ENCODE measurements at regions not wholly inside any gene's neighbourhood (a gene's known extent, or its start where the extent isn't known, plus 50 kb on each side); places are given as distances from the start of the nearest gene placed in this dataset.
A peak's percentile ranks its signal among the peaks of the same experiment; 100 is the strongest.

DNA sequence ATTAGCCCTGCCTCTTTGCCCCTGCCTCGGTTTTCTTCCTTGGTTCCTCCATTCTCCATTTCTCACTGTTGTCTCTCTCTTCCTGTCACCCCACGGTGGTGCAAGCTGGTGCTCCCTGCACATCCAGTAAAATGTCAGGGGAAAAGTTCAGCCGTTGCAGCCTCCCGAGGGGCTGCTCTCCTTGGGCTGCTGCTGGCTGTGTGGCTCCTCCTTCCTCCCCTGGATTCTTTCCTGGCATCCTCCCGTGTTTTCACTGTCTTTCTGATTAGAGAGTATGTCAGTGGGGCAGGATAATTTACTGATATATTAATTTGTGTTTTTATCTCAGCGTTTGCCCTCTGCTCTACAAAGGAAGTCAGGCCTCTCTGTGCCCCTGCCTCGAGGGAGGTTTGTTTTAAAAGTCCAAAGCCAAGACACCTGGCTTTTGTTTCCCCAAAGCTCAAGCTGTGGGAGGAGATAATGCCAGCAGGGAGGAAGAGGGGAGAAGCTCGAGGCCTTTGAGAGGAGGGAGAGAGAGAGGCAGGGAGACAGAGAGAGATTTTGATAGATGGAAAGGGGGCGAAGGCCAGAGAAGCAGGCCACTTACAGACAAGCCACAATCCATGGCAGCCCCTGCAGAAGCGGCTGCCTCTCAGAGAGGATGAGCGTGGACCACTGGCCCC is 150.3 kb upstream of the NR2F2 start (continued):
- TF ChIP-seq, protein P1, sequence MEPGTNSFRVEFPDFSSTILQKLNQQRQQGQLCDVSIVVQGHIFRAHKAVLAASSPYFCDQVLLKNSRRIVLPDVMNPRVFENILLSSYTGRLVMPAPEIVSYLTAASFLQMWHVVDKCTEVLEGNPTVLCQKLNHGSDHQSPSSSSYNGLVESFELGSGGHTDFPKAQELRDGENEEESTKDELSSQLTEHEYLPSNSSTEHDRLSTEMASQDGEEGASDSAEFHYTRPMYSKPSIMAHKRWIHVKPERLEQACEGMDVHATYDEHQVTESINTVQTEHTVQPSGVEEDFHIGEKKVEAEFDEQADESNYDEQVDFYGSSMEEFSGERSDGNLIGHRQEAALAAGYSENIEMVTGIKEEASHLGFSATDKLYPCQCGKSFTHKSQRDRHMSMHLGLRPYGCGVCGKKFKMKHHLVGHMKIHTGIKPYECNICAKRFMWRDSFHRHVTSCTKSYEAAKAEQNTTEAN (CRISPR knock-in tag; IDR thresholded peaks at IDR 0.05): no peak

DNA sequence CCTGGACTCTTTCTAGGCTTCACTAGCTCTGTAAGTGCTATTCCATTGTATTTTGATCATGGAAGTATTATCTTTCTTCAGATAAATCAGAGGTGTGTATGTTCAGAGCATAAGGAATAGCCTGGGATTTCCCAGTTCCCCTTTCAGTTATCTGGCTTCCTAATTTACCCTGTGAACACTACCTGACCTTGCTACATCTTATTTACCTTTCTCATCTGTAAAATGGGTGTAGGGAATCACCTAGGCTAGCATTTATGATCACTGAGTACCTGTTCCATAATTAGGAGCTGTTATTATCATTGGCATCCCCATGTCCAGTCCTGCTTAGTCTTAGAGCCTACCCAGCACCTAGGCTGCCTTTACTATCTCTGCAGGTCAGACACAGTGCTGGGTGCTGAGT is 149.3 kb upstream of the NR2F2 start:
- ChIA-PET POLR2A (no interaction called here), CTCF (no interaction called here)
- ATAC-seq (no peak), DNase-seq (ENCODE audit: low spot score) (no peak)
- H3K9me3 Mint-ChIP-seq: no peaks in the 10 kb centered on the region
- H3K36me3 Mint-ChIP-seq: no peaks in the 10 kb centered on the region
- no peak overlapping the region for H3K4me3 Mint-ChIP-seq
- H3K4me1 Mint-ChIP-seq: peaks cover 53% of the 10 kb centered on the region
- H3K27ac Mint-ChIP-seq: no peak overlapping the region
- H3K27me3 Mint-ChIP-seq (ENCODE audit: low read depth): peaks cover 9% of the 10 kb centered on the region
- TF ChIP-seq, protein P2, sequence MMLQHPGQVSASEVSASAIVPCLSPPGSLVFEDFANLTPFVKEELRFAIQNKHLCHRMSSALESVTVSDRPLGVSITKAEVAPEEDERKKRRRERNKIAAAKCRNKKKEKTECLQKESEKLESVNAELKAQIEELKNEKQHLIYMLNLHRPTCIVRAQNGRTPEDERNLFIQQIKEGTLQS (CRISPR knock-in tag; conservative IDR thresholded peaks at IDR 0.05): no peak

DNA sequence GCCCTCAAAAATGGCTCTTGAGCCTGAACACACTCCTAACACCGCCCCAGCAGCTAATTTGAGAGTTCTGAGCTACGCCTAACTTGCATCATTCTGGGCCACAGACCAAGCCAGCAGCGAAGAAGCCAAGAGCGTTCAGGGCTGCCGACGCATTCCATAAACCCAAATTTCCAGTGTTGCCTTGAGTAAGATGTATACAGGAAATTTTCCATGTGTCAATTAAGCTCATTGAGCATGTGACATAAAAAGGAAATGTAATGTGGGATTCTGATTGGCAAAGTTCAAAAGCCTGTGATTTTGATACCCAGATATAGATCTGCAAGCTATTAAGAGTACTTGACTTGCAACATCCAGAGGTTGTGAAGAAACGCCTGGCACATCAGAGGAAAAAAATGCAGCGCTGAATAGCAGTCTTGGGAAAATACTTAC is 148.6 kb upstream of the NR2F2 start:
- Mint-ChIP-seq H3K4me3 (no peak overlapping the region), H3K9me3 (no peaks in the 10 kb centered on the region), H3K27ac (no peak overlapping the region), H3K4me1 (peaks cover 53% of the 10 kb centered on the region), H3K27me3 (ENCODE audit: low read depth) (peaks cover 9% of the 10 kb centered on the region), H3K36me3 (no peaks in the 10 kb centered on the region)
- DNase-seq (ENCODE audit: low spot score) (no peak), ATAC-seq (no peak)
- no peak for TF ChIP-seq FOXP1 (CRISPR knock-in tag; IDR thresholded peaks at IDR 0.05; ENCODE audit: borderline replicate concordance)
- no peak for TF ChIP-seq RORB (CRISPR knock-in tag; IDR thresholded peaks at IDR 0.05)
- POLR2A ChIA-PET: no interaction called here
- CTCF ChIA-PET: no interaction called here

DNA sequence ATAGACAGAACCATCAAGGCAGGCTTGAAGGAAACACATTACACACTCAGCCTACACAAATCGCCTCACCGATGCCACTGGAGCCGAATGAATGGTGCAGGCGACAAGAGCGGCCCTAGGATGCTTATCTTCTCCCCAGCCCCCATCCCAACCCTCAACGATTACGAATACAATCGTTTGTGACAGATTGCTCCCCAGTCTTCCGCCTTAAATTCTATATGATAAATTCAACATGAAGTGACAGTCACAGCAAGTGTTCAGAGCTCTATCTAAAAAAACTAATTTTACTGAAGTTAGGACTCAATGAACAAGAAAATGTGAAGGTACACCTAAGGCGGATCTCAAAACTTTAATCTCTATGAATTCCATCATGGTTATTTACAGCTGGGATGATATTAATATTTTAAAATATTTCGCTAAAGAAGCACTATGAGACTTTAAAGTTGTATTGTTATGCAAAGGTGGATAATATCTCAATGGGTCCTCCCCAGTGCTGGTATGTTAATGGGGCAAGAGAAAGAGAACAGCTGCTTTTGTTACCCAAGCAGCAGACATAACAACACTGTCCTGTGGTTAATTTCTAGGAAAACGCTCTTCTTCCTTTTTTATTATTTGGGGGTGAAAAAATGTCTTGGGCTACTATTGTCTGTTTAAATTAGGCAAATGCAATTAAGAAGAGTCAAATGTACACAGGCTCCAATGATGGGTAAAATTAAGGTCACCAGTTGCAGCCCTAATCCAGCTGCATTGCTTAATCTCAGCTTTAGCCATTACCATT is 147.6 kb upstream of the NR2F2 start:
- Mint-ChIP-seq H3K9me3 (no peaks in the 10 kb centered on the region), H3K27ac (no peak overlapping the region), H3K27me3 (ENCODE audit: low read depth) (peaks cover 9% of the 10 kb centered on the region), H3K4me3 (no peak overlapping the region), H3K4me1 (peaks cover 53% of the 10 kb centered on the region), H3K36me3 (no peaks in the 10 kb centered on the region)
- TF ChIP-seq KAT7 (CRISPR knock-in tag; IDR thresholded peaks at IDR 0.05; ENCODE audit: borderline replicate concordance) (no peak), TEAD1 (CRISPR knock-in tag; IDR thresholded peaks at IDR 0.05) (no peak), ELF4 (CRISPR knock-in tag; IDR thresholded peaks at IDR 0.05; ENCODE audit: low read depth) (no peak), ZBTB21 (CRISPR knock-in tag; IDR thresholded peaks at IDR 0.05; ENCODE audit: borderline replicate concordance) (no peak)
- TF ChIP-seq, protein P3, sequence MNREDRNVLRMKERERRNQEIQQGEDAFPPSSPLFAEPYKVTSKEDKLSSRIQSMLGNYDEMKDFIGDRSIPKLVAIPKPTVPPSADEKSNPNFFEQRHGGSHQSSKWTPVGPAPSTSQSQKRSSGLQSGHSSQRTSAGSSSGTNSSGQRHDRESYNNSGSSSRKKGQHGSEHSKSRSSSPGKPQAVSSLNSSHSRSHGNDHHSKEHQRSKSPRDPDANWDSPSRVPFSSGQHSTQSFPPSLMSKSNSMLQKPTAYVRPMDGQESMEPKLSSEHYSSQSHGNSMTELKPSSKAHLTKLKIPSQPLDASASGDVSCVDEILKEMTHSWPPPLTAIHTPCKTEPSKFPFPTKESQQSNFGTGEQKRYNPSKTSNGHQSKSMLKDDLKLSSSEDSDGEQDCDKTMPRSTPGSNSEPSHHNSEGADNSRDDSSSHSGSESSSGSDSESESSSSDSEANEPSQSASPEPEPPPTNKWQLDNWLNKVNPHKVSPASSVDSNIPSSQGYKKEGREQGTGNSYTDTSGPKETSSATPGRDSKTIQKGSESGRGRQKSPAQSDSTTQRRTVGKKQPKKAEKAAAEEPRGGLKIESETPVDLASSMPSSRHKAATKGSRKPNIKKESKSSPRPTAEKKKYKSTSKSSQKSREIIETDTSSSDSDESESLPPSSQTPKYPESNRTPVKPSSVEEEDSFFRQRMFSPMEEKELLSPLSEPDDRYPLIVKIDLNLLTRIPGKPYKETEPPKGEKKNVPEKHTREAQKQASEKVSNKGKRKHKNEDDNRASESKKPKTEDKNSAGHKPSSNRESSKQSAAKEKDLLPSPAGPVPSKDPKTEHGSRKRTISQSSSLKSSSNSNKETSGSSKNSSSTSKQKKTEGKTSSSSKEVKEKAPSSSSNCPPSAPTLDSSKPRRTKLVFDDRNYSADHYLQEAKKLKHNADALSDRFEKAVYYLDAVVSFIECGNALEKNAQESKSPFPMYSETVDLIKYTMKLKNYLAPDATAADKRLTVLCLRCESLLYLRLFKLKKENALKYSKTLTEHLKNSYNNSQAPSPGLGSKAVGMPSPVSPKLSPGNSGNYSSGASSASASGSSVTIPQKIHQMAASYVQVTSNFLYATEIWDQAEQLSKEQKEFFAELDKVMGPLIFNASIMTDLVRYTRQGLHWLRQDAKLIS (CRISPR knock-in tag; IDR thresholded peaks at IDR 0.05; ENCODE audit: borderline replicate concordance): no peak
- TF ChIP-seq, protein P4, sequence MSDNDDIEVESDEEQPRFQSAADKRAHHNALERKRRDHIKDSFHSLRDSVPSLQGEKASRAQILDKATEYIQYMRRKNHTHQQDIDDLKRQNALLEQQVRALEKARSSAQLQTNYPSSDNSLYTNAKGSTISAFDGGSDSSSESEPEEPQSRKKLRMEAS (CRISPR knock-in tag; IDR thresholded peaks at IDR 0.05): no peak
- ATAC-seq (peak; percentile 22; the same call in 1 of the 2 replicates), DNase-seq (ENCODE audit: low spot score) (no peak)
- ChIA-PET CTCF (interaction anchor here (1.0 kb wide), 1 partner anchor 144 kb away, joined by 3 read pairs; no protein-coding TSS in a partner anchor), POLR2A (no interaction called here)
